ENCODE measurements at regions not wholly inside any gene's neighbourhood (a gene's known extent, or its start where the extent isn't known, plus 50 kb on each side); places are given as distances from the start of the nearest gene placed in this dataset.

GRCh38 chr11:69995697-69996096 lies 82.4 kb upstream of the ANO1 start:
- TF ChIP-seq CTCF (IDR thresholded peaks at IDR 0.05 in 2 of 3, conservative IDR thresholded peaks at IDR 0.05 in 1 of 3; ENCODE audit: borderline replicate concordance in 1 of 3, insufficient read depth in 1 of 3, low read depth in 2 of 3, low read length in 2 of 3) (no peak), SP1 (IDR thresholded peaks at IDR 0.05; ENCODE audit: low read depth) (no peak), POLR2AphosphoS5 (IDR thresholded peaks at IDR 0.05; ENCODE audit: low read depth, low read length) (no peak), CEBPB (IDR thresholded peaks at IDR 0.05; ENCODE audit: low read depth) (no peak), POLR2A (IDR thresholded peaks at IDR 0.05; ENCODE audit: borderline replicate concordance, extremely low read depth, insufficient read depth, insufficient read length) (no peak), ZNF274 (IDR thresholded peaks at IDR 0.05; ENCODE audit: low read depth, low read length) (no peak)

Data from HCT116 (cell line).